ENCODE measurements at regions not wholly inside any gene's neighbourhood (a gene's known extent, or its start where the extent isn't known, plus 50 kb on each side); places are given as distances from the start of the nearest gene placed in this dataset.

DNA sequence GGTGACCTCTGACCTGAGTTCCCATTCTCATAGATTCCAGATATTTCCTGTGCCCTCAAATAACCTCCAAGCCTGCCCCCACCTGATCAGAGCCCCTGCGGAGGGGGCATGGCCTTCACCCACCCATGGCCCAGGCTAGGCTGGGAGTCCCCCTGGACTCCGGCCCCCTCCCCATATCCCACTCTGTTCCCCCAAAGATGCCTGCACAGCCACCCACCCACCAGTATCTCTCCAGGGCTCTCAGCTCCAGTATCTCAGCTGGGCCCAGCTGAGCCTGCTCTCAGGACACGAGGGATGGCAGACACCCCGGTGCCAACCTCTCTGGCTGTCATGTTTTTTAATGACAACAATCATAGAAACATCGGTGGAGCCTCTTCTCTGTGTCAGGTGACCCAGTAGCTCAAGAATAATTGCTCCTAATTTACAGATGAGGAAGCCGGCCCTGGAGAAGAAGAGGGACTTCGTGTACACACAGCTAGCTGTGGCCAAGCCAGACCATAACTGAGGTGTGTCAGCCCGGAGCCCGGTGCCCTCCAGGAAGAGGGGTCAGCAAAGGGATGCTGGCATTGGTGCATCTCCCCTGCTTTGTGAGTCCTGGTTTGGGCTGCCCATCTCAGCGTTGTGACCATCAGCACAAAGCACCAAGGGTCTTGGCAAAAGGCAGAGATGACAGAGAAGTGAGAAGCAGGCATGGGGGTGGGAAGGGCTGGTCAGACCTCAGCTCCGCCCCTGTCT lies 84.4 kb downstream of the SDC1 start:
- TF ChIP-seq, protein P1, sequence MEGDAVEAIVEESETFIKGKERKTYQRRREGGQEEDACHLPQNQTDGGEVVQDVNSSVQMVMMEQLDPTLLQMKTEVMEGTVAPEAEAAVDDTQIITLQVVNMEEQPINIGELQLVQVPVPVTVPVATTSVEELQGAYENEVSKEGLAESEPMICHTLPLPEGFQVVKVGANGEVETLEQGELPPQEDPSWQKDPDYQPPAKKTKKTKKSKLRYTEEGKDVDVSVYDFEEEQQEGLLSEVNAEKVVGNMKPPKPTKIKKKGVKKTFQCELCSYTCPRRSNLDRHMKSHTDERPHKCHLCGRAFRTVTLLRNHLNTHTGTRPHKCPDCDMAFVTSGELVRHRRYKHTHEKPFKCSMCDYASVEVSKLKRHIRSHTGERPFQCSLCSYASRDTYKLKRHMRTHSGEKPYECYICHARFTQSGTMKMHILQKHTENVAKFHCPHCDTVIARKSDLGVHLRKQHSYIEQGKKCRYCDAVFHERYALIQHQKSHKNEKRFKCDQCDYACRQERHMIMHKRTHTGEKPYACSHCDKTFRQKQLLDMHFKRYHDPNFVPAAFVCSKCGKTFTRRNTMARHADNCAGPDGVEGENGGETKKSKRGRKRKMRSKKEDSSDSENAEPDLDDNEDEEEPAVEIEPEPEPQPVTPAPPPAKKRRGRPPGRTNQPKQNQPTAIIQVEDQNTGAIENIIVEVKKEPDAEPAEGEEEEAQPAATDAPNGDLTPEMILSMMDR (IDR thresholded peaks at IDR 0.05; ENCODE audit: insufficient read depth, low read length, poor library complexity, severe bottlenecking): no peak
- no peak for TF ChIP-seq EZH2phosphoT487 (conservative IDR thresholded peaks at IDR 0.05; ENCODE audit: low read length)

Data from SU-DHL-6 (cell line).